Inflammatory macrophage (primary cell): ENCODE measurements at regions not wholly inside any gene's neighbourhood (a gene's known extent, or its start where the extent isn't known, plus 50 kb on each side); places are given as distances from the start of the nearest gene placed in this dataset.

ENCODE experiments used
- DNase-seq, 2 donors: peaks; one replicate each; pipeline ENCODE4 v3.0.0-alpha.2; 2020 to 2022

DNA sequence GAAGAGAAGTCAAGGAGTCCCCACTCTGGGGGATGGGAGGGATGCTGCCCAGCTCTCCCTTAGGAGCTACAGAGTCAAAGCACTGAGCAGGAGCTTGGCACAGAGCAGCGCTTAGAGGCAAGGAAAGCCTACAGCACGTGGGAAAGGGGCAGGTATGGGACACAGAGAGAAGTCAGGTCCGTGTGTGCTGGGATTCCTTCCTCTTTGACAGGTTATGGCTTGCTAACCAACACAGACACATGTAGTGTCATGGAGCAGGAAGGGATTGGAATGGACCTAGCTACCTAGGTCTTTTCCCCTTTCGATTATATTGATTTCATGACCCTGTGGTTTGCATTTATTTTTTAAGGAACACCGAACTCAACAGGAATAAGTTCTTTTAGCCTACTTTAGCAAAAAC, 208.5 kb upstream of the TUT7 start:
- no peak for DNase-seq

DNA sequence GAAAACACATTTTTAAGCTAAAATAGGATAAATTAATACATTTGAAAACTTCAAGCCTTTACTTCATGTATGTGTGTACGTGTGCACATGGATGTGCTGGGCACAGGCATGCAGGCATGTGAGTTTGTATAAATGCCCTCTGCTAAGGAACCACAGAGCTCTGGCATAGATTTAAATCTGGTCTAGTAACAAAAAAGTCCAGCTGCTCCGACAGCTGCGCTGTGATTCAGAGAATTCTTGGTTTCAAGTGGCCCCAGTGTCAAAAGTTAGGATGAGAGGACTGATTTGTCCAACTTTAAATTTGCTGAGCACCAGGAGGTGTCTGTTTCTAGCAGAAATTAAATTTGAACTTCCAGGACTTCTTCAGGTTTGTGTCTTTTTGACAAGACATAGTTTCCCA, 203.7 kb upstream of the TUT7 start:
- no peak for DNase-seq

DNA sequence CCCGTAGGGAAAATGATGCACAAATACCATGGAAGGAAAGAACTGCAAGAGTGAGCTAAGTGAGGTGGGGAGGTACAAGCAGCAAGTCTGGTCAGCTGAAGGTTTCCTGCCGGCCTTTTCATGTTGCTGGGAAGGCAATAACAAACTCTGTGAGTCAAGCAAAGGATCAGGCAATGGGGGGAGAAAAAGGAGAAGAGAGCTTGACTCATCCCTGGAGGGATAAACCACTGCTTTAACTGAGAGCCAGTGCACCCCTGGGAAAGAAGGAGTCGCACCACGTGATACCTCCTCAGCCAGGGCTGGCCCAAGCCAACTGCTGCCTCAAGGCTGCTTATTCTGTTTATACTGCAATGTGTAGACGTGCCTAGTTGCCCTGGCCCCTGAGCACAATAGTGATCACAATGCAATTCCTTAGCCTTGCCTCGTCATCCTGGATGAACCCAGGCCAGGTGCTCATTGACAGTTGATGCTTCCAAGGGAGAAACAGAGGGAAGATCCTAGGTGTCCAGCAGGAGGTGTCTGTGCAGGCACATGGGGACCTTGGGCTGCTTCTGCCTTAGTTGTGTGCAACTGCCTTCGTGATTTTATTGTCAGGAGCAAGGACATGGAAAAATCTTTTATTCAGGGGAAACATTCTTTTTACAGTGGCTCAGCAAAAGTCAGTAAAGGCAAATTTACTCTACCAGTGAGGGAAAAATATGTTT, 203.0 kb upstream of the TUT7 start:
- DNase-seq = no peak

DNA sequence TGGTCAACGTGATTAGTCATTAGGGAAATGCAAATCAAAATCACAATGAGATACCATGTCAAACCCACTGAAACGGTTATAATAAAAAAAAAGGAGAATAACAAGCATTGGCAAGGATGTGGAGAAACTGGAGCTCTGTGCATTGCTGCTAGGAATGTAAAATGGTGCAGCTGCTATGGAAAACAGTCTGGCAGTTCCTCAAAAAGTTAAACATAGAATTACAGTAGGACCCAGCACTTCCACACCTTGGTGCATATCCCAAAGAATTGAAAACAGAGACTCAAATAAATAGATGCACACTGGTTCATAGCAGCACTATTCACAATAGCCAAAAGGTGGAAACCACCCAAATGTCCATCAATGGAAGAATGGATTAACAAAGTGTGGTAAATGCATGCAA, 201.5 kb upstream of the TUT7 start:
- no peak for DNase-seq

DNA sequence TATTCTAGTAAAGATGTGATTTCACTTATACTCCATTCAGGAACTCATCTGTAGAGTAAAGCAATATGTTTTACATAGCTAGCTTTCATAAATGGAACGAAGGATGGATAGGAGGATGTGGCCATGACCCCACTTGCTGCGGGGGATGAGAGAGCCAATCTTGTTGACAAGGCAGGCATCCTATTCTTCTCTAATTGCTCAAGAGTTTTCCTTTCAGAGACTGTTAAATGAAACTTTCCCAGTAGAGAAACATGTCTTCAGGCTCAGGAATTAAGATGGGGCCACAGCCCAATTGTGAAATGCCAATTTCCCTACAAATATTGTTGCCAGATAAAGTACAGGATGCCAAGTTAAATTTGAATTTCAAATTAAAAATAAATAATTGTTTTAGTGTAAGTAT, 196.2 kb upstream of the TUT7 start:
- no peak for DNase-seq

DNA sequence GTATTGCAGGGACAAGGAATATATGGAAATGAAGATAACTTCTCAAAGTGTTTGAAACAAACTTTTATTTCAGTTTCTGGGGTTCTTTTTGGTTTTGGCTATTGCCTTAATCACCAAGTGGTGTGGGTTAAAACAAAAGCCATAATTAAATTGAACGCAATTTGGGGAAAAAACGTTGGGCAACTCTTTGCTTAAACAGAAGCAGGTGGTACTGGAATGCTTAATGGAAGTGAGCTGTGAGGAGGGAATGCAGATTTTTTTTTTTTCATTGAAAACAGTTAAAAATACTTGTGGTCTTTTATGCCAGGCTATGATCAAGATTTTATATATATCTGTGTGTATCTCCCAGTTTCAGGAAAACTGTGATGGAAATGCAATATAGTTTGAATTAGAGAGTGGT, 195.7 kb upstream of the TUT7 start:
- DNase-seq = no peak

DNA sequence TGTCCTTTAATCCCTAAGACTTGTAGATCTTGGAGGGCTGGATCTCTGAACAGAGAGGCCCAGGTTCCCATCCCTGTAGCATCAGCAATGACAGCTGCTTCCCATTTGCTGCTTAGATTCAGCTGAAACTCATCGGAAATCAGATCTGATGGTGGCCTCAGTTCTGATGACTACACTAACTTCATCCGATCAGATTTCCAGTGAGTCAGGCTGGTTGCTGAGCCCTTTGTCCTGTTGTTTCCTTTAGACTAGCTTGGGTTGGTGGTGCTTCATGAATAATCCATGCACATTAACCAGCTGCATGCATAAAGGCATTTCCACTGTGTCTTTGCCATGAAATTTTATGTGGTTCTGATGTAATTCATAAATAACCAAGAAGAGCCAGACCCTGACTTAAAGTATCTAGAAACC, 195.2 kb upstream of the TUT7 start:
- no peak for DNase-seq

DNA sequence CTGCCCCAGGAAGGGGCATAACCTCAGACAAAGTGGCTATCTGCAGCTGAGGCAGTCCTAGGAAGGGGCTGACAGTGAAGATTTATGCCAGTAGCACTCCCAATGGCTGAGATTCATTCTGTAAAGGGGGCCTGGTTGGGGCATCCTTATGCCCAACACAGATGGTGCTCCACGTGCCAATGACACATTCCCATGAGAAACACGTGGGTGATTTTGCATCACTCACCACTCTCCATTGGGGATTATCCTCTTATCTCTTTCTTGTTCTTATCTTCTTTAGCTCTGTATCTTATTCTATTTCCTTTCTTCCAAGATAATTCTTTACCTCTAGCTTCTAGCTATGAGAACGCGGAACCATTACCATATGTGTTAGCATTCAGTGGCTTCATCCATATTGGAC, 194.0 kb upstream of the TUT7 start:
- no peak for DNase-seq

DNA sequence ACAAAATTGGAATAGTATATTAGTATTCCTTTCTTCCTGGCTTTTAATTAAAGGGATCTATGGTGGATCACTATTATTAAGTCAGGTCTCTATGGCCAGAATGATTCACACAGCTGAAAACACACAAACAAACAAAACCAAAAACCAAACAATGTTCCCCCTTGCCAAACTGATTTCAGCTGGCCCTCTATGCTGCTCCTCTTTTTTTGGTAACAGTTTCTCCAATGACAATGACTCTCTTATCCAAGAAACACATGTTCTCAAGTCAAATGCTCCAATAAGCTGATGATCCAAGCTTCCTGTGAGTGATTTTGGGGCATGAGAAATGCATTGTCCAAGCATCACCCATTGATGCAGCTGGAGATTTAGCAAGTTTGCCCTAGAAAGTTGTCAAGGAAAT, 193.4 kb upstream of the TUT7 start:
- no peak for DNase-seq

DNA sequence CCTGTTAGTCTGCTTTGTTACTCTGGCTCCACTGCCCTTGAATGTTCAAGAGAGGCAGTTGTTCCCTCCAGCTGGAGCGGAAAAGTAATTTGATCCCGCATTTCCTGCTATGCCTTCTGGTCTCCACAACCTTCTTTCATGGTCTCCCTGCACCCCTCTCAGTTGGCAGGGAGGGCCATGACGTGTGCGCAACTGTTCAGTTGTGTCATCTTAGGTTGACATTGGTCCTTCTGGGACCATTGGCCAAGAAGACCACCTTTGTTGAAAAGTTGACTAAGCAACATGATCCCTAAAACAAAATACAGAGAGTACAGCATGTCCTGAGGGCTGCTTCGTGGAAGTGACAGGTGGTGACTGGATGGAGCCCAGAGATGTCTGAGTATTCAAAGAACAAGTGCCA, 192.5 kb upstream of the TUT7 start:
- DNase-seq = no peak

DNA sequence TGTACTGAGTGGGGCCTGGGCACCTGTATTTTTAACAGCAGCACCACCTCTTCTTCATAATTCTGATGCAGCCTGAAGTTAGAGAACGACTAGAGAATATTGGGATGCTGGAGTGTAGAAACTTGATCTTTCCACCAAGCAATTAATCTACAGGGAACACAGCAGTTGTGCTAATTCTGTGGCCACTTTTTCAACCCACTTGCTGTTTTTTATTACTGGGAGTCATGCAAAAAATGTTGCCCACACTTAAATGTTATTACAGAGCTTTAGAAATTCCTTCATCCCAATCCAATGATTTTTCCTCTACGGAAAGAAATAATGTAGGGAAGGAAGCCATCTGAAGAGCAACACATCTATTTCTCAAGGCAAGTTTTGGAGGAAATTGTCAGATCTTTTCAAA, 190.9 kb upstream of the TUT7 start:
- DNase-seq = no peak

DNA sequence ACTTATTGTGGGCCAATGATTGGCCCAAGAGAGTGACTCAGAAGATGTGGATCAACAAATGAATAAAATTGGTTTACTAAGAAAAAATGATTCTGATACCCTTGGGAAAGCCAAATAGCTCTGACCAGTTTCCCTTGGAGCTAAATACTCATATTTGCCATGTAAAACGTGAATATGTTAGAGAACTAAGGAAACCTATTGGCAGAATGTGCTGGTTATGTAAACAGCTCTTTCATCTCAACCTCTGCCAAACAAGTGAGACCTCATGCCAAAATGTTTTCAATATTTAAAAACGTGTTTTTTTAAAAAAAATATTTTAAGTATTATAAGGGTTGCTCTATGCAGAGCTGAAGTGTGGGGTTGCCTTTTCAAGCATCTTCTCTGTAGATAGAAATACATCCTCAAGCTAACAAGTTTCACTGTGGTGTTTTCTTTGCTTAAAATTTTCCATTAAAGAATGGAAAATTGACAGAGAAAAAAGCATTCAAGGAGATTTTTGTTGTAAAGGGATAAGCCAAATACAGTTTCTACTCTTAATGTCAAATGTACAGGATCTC, 186.9 kb upstream of the TUT7 start:
- no peak for DNase-seq

DNA sequence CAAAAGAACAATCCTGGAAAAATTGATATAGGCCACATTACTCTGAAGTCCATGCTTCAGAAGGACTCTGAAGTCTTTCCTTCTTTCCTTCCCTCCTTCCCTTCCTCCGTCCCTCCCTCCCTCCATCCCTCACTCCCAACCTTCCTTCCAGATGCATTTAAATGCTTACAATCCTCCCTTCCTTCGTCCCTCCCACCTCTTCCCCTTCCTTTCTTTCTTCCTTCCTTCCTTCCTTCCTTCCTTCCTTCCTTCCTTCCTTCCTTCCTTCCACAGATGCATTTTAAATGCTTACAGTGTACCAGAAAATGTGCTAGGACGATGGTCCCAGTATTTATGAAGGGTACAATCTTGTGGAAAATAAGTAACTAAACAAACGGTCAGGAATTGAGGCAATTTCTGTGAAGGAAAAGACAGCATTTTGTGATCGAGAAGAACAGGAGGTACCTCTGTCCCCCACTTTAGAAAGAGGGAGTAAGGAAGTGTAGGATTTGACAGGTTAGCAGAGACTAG, 181.3 kb upstream of the TUT7 start:
- no peak for DNase-seq

DNA sequence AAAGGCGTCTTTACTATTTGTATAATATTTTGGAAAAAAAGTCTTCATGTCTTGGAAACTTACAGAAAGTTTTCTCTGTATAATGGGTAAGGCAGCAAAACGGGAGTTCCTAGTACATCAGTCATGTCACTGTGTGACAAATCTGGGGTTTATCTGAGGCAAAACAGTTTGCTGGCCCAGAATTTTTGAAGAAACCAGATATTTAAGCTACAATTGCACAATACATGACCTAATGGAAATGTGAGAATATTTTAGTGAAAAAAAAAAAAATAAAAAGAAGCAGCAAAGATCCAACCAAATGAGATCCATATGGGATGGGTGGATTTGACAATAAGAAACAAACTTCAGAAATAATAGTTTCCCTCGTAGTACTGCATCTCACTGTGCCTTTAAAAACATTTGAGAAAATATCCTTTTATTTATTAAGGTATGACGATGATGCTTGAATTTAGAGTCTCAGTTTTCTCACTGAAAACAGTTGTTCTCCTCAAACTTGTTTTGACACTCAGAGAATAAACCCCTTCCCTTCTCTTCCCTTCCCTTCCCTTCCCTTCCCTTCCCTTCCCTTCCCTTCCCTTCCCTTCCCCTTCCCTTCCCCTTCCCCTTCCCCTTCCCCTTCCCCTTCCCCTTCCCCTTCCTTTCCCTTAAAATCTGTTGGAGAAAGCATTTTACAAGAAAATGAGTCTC, 180.5 kb upstream of the TUT7 start:
- no peak for DNase-seq

DNA sequence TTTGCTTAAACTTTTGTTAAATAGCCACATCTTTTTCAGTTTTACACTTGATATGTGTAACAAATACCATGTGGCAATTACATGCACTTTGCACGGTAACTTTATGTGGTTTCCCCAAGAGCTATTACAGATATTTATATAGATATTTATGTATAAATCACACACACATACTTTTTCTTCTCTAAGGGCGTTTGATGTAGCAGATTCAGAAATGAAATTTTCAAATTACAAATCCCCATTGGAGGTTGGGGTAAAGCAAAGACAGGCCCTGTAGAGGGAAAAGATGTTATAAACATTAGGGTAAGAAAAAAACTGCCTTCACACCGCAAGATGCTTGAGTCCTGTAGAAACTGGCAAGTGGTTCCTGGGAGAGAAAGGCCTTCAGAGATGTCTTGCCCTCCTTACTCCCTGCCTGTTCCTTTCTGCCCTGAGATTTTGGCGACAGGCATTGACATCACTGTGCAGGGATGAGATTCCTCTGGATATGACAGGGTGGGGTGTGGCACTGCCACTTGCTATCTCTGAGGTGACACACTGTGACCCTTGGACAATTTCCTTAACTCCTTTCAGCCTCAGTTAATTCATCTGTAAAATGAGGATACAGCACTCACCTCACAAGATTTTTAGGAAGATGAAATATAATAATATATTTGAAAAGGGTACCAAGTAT, 177.9 kb upstream of the TUT7 start:
- DNase-seq = no peak

DNA sequence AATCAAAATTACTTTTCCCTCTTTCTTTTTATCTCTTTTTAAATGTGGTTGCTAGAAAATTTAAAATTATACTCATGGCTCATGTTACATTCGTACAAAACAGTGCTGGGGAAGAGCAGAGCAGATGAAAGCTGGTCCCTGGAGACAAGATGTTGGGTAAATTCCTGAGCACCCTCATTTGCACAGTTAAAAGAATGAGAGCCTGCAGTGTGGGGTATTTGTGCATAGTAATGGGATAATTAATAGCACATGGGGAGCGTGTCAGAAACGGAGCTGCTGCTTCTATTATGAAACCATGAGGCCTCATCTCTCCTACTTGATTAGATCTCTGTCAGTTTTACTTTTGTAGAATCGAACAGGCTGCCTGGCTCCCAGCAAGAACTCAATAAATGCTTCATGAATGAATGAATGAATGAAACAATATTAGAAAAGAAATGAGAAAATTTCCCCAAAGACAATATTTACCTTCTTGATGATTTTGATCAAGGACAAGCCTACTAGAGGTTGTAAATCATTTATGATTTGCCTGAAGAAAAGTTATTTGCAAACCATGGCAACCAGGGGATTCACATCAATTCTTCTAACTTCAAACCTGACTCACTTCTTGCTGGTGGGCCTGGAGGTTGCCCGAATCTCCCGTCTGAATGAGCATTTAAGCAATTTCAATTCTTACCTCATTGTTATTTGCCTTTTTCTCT, 177.2 kb upstream of the TUT7 start:
- no peak for DNase-seq

DNA sequence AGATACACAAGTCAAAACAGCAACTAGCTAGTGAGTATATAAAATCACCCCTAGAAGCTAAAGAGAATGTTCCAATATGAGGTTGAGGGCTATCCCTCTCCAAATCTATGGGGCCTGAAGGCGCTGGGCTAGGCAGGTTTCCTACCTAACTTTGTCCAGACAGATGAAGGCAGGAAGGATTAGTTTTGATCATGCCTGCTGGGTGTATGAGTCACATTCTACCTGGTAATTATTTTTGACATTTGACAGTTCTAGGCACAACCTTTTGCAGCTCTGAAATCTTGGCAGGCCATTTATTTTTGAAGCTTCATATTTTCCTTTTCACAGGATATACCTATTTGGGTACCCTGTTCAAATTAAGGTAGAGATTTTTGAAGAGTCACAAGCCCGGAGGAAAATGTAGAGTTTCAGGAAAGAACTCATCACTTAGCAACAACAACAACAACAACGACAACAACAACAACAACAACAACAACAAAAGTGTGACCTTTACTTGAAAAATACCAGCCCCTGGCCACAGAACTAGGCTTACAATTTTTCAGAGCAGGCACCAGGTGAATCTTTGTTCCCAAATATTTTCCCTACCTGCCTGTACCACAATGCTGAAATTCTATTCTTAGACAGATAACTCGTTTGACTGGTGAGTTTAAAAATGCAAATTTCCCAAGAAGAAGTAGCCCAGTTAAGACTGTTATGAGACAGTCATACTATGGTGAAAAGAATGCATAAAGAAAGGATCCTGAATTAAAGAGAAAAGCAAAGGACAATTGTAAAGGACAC, 175.5 kb upstream of the TUT7 start:
- DNase-seq = no peak

DNA sequence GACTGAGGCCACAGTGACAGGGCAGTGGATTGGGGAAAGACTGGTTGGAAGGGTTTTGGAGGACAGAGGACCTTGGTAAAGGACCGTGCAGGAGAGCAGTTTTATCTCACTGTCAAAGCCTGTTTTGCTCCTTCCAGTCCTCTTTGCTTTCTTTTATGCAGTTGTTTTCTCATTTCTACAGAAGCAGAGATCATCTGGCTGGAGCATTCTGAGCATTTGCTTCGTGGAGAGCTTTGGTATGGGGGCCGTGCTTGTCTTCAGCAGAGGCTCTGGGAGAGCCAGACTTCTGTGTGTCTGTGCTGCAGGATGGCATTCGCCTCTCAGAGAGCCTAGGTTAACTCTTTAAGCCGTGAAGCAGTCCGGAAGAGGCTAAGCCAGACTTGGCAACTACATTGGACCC, 171.8 kb upstream of the TUT7 start:
- DNase-seq = no peak

DNA sequence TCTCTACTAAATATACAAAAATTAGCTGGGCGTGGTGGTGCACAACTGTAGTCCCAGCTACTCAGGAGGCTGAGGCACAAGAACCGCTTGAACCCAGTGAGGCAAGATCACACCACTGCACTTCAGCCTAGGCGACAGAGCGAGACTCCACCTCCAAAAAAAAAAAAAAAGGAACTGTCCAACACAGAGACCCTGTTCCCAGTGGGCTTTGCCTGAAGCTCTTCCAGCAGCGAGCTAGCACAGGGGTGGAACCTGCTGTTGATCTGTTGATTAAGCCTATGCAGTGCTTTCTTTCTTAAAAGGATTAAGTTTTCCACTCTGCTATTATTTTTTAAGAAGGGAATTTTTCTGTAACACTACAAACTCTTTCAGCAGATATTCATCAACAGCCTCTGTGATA, 171.0 kb upstream of the TUT7 start:
- DNase-seq = no peak

DNA sequence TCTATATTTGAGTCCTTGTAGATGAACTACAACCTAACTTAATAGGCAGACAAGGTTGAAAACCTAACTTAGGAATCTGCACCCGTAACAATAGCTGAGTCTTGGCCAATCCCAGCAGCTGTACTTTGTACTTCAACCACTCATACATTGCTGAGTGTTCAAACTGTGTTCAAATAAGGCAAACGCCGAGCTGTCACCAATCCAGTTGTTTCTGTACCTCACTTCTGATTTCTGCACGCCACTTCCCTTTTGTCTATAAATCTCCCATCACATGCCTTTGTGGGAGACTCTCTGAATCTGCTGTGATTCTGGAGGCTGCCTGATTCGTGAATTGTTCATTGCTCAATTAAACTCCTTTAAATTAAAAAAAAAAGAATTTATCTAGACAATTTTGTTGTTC, 167.8 kb upstream of the TUT7 start:
- peak in 1 of 2 donors; percentile 27 for DNase-seq

DNA sequence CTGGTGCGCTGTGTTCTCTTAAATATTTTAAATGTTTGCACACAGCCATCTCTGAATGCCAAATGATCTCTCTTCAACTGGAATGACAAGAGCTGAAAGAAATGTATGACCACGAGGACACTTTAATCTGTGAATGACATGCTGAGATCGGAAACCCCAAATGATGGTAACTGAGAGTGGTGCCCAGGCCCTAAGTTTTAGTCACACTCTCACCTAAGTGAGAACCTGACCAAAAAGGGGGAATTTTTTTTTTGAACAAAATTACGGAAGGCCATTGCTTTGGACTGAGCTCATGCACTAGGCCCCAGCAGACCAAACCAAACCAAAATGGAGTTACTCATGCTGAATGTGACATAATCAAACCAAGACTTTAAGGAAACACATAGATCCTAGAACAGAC, 167.1 kb upstream of the TUT7 start:
- no peak for DNase-seq

DNA sequence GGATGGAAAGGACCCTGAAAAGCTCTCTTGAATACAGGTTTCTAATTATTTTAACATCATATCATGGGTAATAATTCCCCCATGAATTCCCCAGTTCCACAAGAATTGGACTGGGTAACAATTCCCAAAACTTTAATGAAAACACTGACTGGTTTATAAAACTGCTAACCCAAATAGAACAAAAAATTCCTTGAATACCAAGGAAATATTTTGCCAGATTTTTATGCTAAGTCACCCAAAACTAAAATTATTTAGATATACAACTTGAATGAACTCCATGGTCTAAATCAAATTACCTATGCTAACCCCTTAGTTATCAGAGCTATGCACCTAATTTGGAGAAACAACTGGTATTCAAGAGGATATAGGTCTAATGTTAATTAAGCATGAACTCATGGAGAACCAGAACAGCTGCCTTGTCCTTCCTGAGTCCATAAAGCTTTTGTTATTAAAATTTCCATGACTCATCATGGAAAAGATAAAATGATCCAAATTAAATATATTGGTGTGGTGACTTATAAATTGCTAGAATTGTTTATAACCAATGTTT, 164.9 kb upstream of the TUT7 start:
- no peak for DNase-seq
